GM23248 (cell line): ENCODE measurements at regions not wholly inside any gene's neighbourhood (a gene's known extent, or its start where the extent isn't known, plus 50 kb on each side); places are given as distances from the start of the nearest gene placed in this dataset.
"Not testable (repeated sequence)": the region's sequence is repeated elsewhere in the genome, so short reads cannot be mapped to it uniquely, and the experiment has no call there.

Source experiments
- EZH2 ChIP-seq: fragments of 200-600 bp; sonication (generic); IDR thresholded peaks from 2 replicates; pipeline ENCODE4 v1.6.1; 2018; ENCODE audit warnings: antibody characterized with exemption, mild to moderate bottlenecking; ENCODE audit not compliant: insufficient read depth, poor library complexity, severe bottlenecking
- EZH2phosphoT487 ChIP-seq: fragments of 200-600 bp; sonication (generic); IDR thresholded peaks from 2 replicates; pipeline ENCODE4 v1.6.1; 2018; ENCODE audit warnings: antibody characterized with exemption, moderate library complexity, mild to moderate bottlenecking, low read depth; ENCODE audit not compliant: insufficient read depth

DNA sequence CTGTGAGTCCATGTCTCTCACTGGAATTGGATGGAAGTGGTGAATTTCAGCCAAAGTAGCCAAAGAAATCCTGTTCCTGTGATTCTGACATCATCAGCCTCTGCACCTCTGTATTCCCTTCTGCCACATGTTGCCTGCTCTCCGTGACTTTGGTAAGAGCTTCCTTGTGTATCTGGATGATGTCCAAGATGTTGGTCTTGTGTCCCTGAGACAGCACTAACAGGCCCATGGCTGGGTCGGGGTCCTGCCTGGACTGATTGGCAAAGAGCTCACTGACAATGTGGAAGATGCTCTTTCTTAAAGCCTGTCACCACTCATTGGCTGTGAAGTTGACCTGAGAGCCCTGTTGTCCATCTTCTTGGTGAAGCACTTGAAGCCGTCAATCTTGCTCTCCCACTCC, 247.3 kb downstream of the CWH43 start:
- TF ChIP-seq EZH2, EZH2phosphoT487: not testable (repeated sequence)
